ENCODE measurements at regions not wholly inside any gene's neighbourhood (a gene's known extent, or its start where the extent isn't known, plus 50 kb on each side); places are given as distances from the start of the nearest gene placed in this dataset.

- TF ChIP-seq MAX (IDR thresholded peaks at IDR 0.05; ENCODE audit: low read depth, low read length), result no peak
- no peak for TF ChIP-seq POLR2A (IDR thresholded peaks at IDR 0.05; ENCODE audit: extremely low read depth, insufficient read length)
- no peak for TF ChIP-seq CTCF (IDR thresholded peaks at IDR 0.05; ENCODE audit: low read depth, low read length)
Measured at GRCh38 chr2:57877811-57878170, 168.8 kb upstream of the VRK2 start.

Measured in NB4 (cell line).